SIG-M5 treated with dmso at 0.1 percent for 504 hours (cell line): ENCODE measurements at regions not wholly inside any gene's neighbourhood (a gene's known extent, or its start where the extent isn't known, plus 50 kb on each side); places are given as distances from the start of the nearest gene placed in this dataset.
"Not testable (repeated sequence)": the region's sequence is repeated elsewhere in the genome, so short reads cannot be mapped to it uniquely, and the experiment has no call there.

Experiments used
- DNase-seq: peaks from one replicate; lab custom pipeline; 2025; ENCODE audit not compliant: unreplicated experiment; lab: John Stamatoyannopoulos, UW

- no peak for DNase-seq
Observed at GRCh38 chr11:11220786-11221185, 132.3 kb downstream of the CSNK2A3 start.

GRCh38 chr11:11218629-11218986 is 134.4 kb downstream of the CSNK2A3 start:
- no peak for DNase-seq

GRCh38 chr11:11217929-11218628 is 135.0 kb downstream of the CSNK2A3 start:
- DNase-seq, result no peak

- no peak for DNase-seq
Observed at GRCh38 chr11:11217289-11217928, 135.6 kb downstream of the CSNK2A3 start.

DNA sequence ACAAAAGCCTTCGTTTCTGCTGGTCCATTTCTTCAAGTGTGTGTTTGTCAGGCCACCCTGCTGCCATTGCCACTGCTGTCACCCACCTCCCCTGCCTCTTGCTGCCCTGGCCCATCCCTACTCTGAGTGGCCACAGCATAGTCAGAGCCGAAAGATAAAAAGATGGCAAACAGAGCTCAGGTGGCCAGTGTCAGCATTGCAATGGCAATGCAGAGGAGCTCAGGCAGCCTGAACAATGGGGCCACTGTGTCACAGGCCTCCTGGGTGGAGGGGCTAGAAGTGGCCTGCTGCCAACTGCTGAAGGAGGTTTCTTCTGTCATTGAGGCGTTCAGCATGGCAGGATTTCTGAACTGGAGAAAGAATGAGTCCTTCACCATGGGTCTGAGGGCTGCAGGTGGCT is 137.1 kb downstream of the CSNK2A3 start:
- DNase-seq, result no peak

GRCh38 chr11:11215058-11215815 is 137.8 kb downstream of the CSNK2A3 start:
- DNase-seq, result no peak

- no peak for DNase-seq
Observed at GRCh38 chr11:11213117-11213516, 139.9 kb downstream of the CSNK2A3 start.

DNA sequence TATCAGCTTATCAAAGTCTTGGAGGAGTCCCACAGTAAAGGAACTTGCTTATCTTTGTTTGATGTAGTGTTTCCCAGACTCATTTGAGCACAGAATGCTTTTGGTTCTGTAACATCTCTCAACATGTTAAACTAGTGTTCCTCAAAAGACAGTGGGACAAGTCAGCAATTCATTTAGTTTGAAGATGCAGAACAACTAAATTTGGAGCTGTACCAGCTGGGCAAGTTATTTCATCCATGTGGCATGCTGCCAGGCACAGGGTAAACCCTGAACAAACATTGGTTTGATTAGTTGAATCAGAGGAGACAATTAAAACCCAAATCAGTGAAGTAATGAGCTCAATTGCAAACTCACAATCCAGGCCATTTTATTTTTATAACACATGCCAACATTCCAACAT is 141.2 kb downstream of the CSNK2A3 start:
- no peak for DNase-seq

GRCh38 chr11:11211186-11211585 is 141.9 kb downstream of the CSNK2A3 start:
- DNase-seq, result no peak

- DNase-seq, result no peak
Observed at GRCh38 chr11:11210446-11210845, 142.6 kb downstream of the CSNK2A3 start.

DNA sequence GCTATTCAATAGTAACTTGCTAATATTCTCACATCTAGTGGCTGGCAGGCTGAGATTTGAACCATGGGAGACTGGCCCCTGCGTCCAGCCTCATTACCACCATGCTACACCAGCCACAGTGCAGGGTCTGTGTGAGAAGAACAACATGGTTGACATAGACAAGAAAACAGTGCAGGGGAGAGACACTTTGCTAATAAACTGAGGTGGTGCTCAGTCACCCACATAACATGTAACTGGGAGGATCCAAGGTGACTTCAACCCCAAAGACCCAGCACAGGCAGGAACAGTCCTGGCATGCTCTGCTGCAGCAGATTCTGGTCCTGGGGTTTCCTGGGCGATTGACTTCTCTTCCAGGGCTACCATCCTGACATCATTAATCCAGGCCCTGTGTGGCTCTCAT is 143.1 kb downstream of the CSNK2A3 start:
- DNase-seq, result no peak

GRCh38 chr11:11208994-11209393 is 144.1 kb downstream of the CSNK2A3 start:
- no peak for DNase-seq

DNA sequence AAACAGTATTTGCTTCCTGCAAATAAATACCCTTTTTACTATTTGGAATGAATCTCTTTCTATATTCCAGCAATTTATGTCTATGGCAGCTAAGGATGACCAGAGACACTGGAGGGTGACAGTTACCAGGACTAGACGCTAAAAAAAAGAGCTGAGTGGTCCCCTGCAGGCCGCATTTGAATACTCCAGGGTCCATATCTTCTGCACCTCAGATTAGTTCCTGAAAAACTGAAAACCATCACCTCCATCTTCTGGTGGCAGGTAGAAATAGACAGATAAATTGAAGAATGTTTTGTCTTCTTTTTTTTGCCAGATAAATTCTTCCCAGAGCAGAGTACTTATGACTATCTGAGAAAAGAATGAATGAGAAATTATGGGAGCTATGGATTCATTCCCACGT is 145.6 kb downstream of the CSNK2A3 start:
- DNase-seq, result no peak

DNA sequence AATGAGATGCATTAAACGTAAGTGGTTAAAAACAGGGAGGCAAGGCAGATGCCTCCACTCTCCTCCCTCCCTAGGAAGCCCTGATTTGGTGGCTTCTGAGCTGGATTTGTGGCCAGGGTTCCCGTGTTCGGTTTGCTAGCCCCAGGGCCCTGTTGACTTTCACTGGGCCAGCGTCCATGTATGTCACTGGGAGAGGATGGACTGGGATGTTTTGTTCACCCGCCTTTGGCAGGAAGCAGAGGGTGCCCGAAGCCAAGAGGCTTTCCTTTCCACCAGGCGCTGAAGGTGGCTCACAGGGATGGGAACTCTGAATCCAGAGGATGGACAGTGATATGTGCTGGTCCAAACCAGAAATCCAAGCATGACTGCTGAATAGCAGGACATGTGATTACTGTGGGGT is 146.6 kb downstream of the CSNK2A3 start:
- no peak for DNase-seq

- DNase-seq, result no peak
Observed at GRCh38 chr11:11202885-11203284, 150.2 kb downstream of the CSNK2A3 start.

DNA sequence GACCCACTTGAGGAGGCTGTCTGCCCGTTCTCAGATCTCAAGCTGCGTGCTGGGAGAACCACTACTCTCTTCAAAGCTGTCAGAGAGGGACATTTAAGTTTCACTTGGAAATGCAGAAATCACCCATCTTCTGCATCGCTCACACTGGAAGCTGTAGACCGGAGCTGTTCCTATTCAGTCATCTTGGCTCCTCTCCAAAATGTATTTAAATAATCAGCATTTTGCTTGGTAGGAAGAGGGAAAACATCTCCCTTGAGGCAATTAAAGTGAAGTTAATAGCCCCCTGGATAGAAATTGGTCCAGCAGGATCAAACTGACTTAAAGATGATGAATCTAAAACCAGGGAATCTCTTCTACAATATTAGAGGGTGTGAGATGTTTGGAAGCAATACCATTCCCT is 151.7 kb downstream of the CSNK2A3 start:
- not testable (repeated sequence) for DNase-seq

GRCh38 chr11:11192541-11192940 is 160.5 kb downstream of the CSNK2A3 start:
- no peak for DNase-seq

GRCh38 chr11:11189506-11189905 is 163.5 kb downstream of the CSNK2A3 start:
- DNase-seq, result no peak

DNA sequence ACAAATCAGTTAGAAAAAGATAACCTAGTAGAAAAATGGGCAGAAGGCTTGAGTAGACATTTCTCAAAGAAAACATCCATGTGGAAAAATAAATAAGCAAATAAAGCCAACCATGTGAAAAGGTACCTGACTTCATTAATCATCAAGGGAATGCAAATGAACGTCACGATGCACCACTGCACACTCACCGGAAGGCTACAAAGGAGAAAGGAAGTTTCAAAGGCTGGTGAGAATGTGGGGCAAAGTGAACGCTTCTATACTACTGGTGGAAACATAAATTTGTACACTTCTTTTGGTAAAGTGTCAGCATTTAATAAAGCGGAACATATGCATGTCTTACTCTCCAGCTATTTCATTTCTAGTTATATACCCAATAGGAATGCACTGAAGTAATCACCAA is 166.8 kb downstream of the CSNK2A3 start:
- DNase-seq, result no peak

DNA sequence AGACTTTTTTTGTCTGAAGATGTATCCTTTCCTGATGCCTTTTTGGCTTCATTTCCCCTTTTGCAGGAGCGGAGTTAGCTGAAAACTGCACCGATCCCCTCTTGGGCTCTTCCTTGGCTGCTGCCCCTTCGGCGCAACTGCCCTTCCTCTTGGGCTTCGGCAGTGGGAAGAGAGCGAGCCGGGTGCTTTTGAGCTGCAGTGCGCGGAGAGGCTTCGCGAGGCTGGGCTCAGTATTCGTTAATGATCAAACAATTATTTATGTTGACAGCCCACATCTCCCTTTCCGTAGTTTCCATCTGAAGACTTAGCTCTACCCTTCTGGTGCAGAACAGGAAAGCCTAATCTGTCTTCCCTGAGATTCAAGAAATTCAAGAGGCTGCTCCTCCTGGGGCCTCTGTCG is 170.8 kb downstream of the CSNK2A3 start:
- DNase-seq, result no peak

GRCh38 chr11:11178671-11179638 is 174.1 kb downstream of the CSNK2A3 start:
- no peak for DNase-seq
